GM12872 (cell line): ENCODE measurements at regions not wholly inside any gene's neighbourhood (a gene's known extent, or its start where the extent isn't known, plus 50 kb on each side); places are given as distances from the start of the nearest gene placed in this dataset.
A peak's percentile ranks its signal among the peaks of the same experiment; 100 is the strongest.

Experiments used
- TF ChIP-seq, protein P1 (sequence below): IDR thresholded peaks from 3 replicates; pipeline ENCODE4 v1.5.1; 2011; ENCODE audit warnings: low read depth, mild to moderate bottlenecking, low read length, moderate library complexity; ENCODE audit not compliant: insufficient read depth

DNA sequence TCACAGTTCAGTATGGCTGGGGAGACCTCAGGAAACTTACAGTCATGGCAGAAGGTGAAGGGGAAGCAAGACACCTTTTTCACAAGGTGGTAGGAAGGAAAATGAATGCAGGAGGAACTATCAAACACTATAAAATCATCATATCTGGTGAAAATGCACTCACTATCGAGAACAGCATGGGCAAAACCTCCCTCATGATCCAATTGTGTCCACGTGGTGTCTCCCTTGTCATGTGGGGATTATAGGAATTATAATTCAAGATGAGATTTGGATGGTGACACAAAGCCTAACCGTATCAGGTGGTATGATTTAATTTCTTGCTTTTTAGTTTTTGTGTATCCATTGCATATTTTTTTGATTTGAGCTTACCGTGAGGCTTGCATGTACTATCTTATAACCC is 133.2 kb upstream of the SYNCRIP start:
- TF ChIP-seq, protein P1, sequence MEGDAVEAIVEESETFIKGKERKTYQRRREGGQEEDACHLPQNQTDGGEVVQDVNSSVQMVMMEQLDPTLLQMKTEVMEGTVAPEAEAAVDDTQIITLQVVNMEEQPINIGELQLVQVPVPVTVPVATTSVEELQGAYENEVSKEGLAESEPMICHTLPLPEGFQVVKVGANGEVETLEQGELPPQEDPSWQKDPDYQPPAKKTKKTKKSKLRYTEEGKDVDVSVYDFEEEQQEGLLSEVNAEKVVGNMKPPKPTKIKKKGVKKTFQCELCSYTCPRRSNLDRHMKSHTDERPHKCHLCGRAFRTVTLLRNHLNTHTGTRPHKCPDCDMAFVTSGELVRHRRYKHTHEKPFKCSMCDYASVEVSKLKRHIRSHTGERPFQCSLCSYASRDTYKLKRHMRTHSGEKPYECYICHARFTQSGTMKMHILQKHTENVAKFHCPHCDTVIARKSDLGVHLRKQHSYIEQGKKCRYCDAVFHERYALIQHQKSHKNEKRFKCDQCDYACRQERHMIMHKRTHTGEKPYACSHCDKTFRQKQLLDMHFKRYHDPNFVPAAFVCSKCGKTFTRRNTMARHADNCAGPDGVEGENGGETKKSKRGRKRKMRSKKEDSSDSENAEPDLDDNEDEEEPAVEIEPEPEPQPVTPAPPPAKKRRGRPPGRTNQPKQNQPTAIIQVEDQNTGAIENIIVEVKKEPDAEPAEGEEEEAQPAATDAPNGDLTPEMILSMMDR, result no peak

DNA sequence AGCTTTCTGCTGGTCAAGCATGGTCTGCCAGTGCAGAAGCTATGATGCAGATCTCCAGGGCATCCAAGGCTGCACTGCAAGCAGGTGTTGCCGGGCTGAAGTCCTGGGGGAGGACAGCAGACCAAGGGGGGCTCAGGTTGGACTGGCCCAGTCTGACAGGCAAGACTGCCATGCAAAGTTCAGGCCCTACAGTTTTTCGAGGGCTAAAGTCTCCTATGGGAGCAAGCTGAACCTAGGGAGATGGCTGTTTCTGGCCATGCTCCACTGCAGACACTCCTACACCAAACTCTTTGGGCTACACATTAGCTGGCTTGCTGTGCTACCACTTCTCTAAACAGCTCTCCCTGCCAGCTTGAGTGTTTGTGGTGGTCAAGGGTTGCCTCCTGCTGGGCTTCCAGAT is 130.0 kb upstream of the SYNCRIP start:
- TF ChIP-seq, protein P1, result 0 out of 3 replicates have a peak, but pooled peaks have one; percentile 9

DNA sequence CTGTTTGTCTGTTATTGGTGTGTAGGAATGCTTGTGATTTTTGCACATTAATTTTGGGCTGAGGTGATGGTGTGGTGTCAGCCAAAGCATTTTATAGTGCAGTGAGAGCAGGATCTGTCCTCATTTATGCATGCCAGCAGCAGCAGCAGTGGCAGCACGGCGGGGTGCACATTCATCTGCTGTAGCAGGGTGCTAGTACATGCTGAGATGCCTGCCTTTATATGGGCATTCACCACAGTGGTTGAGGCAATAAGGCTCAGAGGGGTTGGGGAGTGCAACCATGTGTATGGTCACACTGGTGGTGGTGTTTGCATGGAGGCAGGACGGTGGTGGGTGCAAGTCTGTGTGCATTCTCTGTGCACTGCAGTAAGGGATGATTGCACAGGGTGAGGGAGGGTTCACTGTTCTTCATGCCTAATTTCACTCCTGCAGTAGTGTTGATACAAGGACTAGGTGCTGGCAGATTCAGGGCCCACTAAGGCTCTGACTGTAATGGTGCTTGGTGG is 129.3 kb upstream of the SYNCRIP start:
- TF ChIP-seq, protein P1, result no peak

DNA sequence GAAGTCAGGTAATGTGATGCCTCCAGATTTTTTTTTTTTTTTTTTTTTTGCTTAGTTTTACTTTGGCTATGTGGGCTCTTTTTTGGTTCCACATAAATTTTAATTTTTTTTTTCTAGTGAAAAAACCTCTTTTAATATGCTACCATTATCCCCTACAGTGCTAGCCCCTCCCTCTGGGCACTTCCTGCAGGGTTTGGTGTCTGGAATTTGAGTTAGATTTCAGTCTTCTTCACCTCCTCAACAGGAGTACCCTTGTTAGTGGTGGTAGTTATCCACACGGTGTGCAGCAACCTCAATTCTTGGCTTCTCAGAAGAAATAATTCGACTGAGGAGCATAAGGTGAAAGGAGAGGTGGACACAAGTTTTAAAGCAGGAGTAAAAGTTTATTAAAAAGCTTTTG is 128.8 kb upstream of the SYNCRIP start:
- TF ChIP-seq, protein P1, result no peak

DNA sequence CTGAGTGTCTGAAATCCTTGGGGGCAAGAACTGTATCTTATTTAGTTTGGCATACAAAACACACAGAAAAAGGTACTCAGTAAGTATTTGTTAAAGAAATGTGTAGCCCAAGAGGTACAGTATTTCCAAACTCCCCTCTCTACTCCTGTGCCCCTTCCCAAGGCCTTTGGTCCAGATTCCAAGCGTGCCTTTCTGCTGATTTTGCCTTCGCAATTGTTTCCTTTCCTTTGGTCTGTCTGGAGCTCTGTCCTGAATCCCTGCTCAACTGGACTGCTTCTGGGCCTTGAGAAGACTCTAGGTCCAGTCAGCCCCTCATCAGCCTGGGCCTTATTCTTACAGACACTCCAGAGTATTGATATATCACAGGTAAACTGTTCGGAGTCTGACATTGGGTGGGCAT is 122.2 kb upstream of the SYNCRIP start:
- TF ChIP-seq, protein P1, result no peak

DNA sequence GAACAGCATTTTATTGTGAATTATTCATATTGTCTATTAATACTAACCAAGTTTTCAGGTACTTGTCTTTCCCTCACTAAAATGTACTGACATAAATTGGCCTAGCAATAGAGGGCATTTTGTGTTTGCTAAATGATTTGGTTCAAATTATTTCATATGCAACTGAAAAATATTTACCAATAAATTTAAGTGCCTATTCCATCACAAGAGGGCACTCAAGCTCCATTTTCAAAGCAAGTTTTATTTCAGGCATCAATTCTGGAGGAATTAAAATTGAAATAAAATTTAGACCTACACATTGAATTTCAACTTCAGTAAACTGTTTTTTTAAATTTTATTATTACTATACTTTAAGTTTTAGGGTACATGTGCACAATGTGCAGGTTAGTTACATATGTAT is 114.3 kb upstream of the SYNCRIP start:
- TF ChIP-seq, protein P1, result peak; percentile 29; the same call in 1 of the 3 replicates

DNA sequence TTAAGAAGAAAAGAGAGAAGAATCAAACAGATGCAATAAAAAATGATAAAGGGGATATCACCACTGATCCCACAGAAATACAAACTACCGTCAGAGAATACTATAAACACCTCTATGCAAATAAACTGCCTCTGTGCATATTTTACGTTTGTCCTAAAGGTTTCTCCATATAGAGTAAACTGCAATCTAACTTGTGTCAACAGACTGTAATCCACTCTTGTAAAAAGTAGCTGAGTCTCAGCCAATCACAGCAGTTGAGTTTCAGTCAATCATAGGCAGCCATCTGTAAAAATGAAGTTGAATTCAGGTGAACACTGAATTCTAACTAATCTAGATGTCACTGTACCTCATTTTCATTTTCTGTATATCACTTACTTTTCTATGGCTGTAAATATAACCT is 112.2 kb upstream of the SYNCRIP start:
- TF ChIP-seq, protein P1, result no peak
